ENCODE measurements at regions not wholly inside any gene's neighbourhood (a gene's known extent, or its start where the extent isn't known, plus 50 kb on each side); places are given as distances from the start of the nearest gene placed in this dataset.

DNA sequence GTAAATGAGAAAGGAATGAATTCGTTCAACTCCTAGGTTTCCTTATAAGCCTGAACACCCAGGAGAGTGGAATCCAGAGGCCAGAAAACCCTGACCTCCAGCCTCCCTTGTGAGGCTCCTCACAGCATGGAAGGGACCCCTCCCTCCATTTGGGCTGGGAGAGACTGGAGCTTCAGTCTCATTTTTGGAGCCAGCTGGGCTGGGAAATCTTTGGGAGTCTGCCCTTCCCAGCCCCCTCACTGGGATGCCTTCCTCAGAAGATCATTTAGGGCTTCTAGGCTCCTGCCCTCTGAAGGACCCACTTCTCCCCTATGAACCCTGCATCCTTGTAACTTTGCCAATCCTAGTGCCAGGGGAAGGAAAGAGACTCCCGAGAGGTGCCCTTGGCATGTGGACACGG is 346.1 kb downstream of the CYP26B1 start:
- 88% methylated on average over 3 of the region's 3 CpGs; no CpG with 5 or more reads in 1 of the 2 experiments for WGBS, 2 experiments (ENCODE audit: extremely low coverage in 1 of 2, insufficient coverage in 1 of 2, insufficient read length in 1 of 2, insufficient replicate concordance in 2 of 2, low coverage in 1 of 2, low lambda C conversion rate in 2 of 2, missing lambda C conversion rate in 1 of 2)

More for the DNA sequence above, 346.1 kb downstream of the CYP26B1 start:
- no peak for FAIRE-seq
- ChIA-PET CTCF (ENCODE audit: partially characterized antibody) (interaction anchor here (0.6 to 14.8 kb wide), 45 partner anchors 8 to 1832 kb away, joined by 3 to 386 read pairs (median 5); no protein-coding TSS in a partner anchor), POLR2A (ENCODE audit: partially characterized antibody) (no interaction called here)
- no peak overlapping the region for H3K18ac ChIP-seq (ENCODE audit: extremely low read depth, low read length)
- H3K36me3 ChIP-seq (ENCODE audit: control insufficient read depth in 2 of 4, insufficient read depth in 4 of 4, low read length in 3 of 4), result no peaks in the 10 kb centered on the region
- no peak overlapping the region for H3K14ac ChIP-seq (ENCODE audit: insufficient read length)
- no peak overlapping the region for H3K4ac ChIP-seq (replicated peaks; ENCODE audit: insufficient read length, low read depth, low read length)
- no peak for DNase-seq (ENCODE audit: low read depth in 1 of 2, low spot score in 2 of 2)
- H3K27me3 ChIP-seq (replicated peaks in 1 of 4; ENCODE audit: control insufficient read depth in 3 of 4, extremely low read depth in 1 of 4, insufficient read depth in 3 of 4, low read length in 3 of 4), result no peaks in the 10 kb centered on the region; a peak in 1 of 7 replicates
- no peak overlapping the region for H2BK5ac ChIP-seq (ENCODE audit: low read depth, low read length)
- no peak overlapping the region for H3K9ac ChIP-seq (replicated peaks in 1 of 4; ENCODE audit: extremely low read depth in 1 of 4, low read depth in 3 of 4, low read length in 3 of 4)
- TF ChIP-seq RXRA (IDR thresholded peaks at IDR 0.05; ENCODE audit: insufficient read depth, low read depth, low read length) (no peak), RAD21 (IDR thresholded peaks at IDR 0.05 in 1 of 2, conservative IDR thresholded peaks at IDR 0.05 in 1 of 2; ENCODE audit: low read depth in 2 of 2, low read length in 2 of 2) (no peak), EP300 (IDR thresholded peaks at IDR 0.05; ENCODE audit: borderline replicate concordance in 1 of 2, low read depth in 2 of 2, low read length in 2 of 2) (no peak), KDM1A (IDR thresholded peaks at IDR 0.05; ENCODE audit: borderline replicate concordance, low read length) (no peak), ZNF274 (IDR thresholded peaks at IDR 0.05; ENCODE audit: borderline replicate concordance, extremely low read depth, low read length) (no peak), TCF12 (IDR thresholded peaks at IDR 0.05; ENCODE audit: low read depth, low read length) (no peak), TAF1 (IDR thresholded peaks at IDR 0.05; ENCODE audit: low read depth, low read length) (no peak)
- no peaks in the 10 kb centered on the region for H3K79me1 ChIP-seq (ENCODE audit: low read depth, low read length)
- no peak overlapping the region for H3K23ac ChIP-seq (ENCODE audit: insufficient read length)
- H3K4me3 ChIP-seq (ENCODE audit: extremely low read depth in 1 of 4, insufficient read depth in 2 of 4, low read depth in 3 of 4, low read length in 4 of 4), result no peak overlapping the region
- H2BK20ac ChIP-seq (ENCODE audit: low read length), result no peak overlapping the region
- no peak overlapping the region for H4K5ac ChIP-seq (ENCODE audit: insufficient read length, low read depth, low read length)
- H3K4me1 ChIP-seq (replicated peaks in 1 of 4; ENCODE audit: control insufficient read depth in 3 of 4, insufficient read depth in 4 of 4, low read length in 3 of 4), result no peaks in the 10 kb centered on the region
- no peak overlapping the region for H2AFZ ChIP-seq (ENCODE audit: low read length)
- H4K91ac ChIP-seq (replicated peaks; ENCODE audit: insufficient read length, low read length), result no peak overlapping the region
- no peak overlapping the region for H3K4me2 ChIP-seq (ENCODE audit: insufficient read depth in 1 of 2, low read depth in 2 of 2, low read length in 2 of 2)
- H3K27ac ChIP-seq (ENCODE audit: low read depth, low read length), result no peak overlapping the region
- no peak overlapping the region for H2BK120ac ChIP-seq (replicated peaks; ENCODE audit: low read depth, low read length)
- H4K20me1 ChIP-seq (replicated peaks in 1 of 2; ENCODE audit: control insufficient read depth in 1 of 2, insufficient read depth in 2 of 2, low read length in 2 of 2), result no peaks in the 10 kb centered on the region
- no peak overlapping the region for H2BK12ac ChIP-seq (ENCODE audit: low read depth, low read length)
- no peak overlapping the region for H2AK5ac ChIP-seq (ENCODE audit: low read depth, low read length)
- H3K9me3 ChIP-seq (ENCODE audit: insufficient read depth in 2 of 2, low read depth in 1 of 2, low read length in 1 of 2), result no peaks in the 10 kb centered on the region
- H4K8ac ChIP-seq (ENCODE audit: extremely low read depth, insufficient read depth, low read length), result no peak overlapping the region
- H3K56ac ChIP-seq (replicated peaks; ENCODE audit: insufficient read length, low read depth, low read length), result no peak overlapping the region
- H3K23me2 ChIP-seq (ENCODE audit: low read depth, low read length), result no peaks in the 10 kb centered on the region
- H3K79me2 ChIP-seq (ENCODE audit: control insufficient read depth in 1 of 2, insufficient read depth in 2 of 2, low read length in 2 of 2), result no peaks in the 10 kb centered on the region
- no peak overlapping the region for H2BK15ac ChIP-seq (ENCODE audit: low read length)
